ENCODE measurements at regions not wholly inside any gene's neighbourhood (a gene's known extent, or its start where the extent isn't known, plus 50 kb on each side); places are given as distances from the start of the nearest gene placed in this dataset.
"Not testable (repeated sequence)": the region's sequence is repeated elsewhere in the genome, so short reads cannot be mapped to it uniquely, and the experiment has no call there.

- CTCF ChIA-PET; H3K4me1 ChIP-seq (ENCODE audit: control insufficient read depth, insufficient read depth, low read length); POLR2A ChIA-PET; H3K27ac ChIP-seq (ENCODE audit: extremely low read depth, low read depth, low read length); H3K9me3 ChIP-seq (ENCODE audit: control insufficient read depth, insufficient read depth, low read depth, low read length); H3K4me3 ChIP-seq (ENCODE audit: low read depth, low read length); H3K36me3 ChIP-seq (ENCODE audit: control insufficient read depth in 2 of 2, insufficient read depth in 1 of 2, low read length in 2 of 2): not testable (repeated sequence)
These were observed 126.7 kb downstream of the PJA2 start for GRCh38 chr5:109283086-109283485.

GRCh38 chr5:109281136-109281690 lies 128.6 kb downstream of the PJA2 start:
- no peaks in the 10 kb centered on the region for H3K9me3 ChIP-seq (ENCODE audit: control insufficient read depth, insufficient read depth, low read depth, low read length)
- H3K4me3 ChIP-seq (ENCODE audit: low read depth, low read length): no peak overlapping the region
- H3K4me1 ChIP-seq (ENCODE audit: control insufficient read depth, insufficient read depth, low read length): no peaks in the 10 kb centered on the region
- no peaks in the 10 kb centered on the region for H3K36me3 ChIP-seq (ENCODE audit: control insufficient read depth in 2 of 2, insufficient read depth in 1 of 2, low read length in 2 of 2)
- POLR2A ChIA-PET: no interaction called here
- CTCF ChIA-PET: no interaction called here
- H3K27ac ChIP-seq (ENCODE audit: extremely low read depth, low read depth, low read length): no peak overlapping the region
- TF ChIP-seq ZNF335 (tag by site-specific recombination; conservative IDR thresholded peaks at IDR 0.05) (no peak), ZNF133 (tag by site-specific recombination; IDR thresholded peaks at IDR 0.05) (peak; percentile 66; the same call in 1 of the 2 replicates), ZBTB21 (tag by site-specific recombination; IDR thresholded peaks at IDR 0.05) (no peak), ZNF146 (tag by site-specific recombination; IDR thresholded peaks at IDR 0.05) (no peak), ZSCAN18 (tag by site-specific recombination; IDR thresholded peaks at IDR 0.05) (no peak), ELK4 (IDR thresholded peaks at IDR 0.05; ENCODE audit: borderline replicate concordance, low read depth, low read length) (no peak), WT1 (tag by site-specific recombination; IDR thresholded peaks at IDR 0.05) (no peak), ZNF16 (tag by site-specific recombination; IDR thresholded peaks at IDR 0.05; ENCODE audit: low read depth) (no peak), PRDM4 (tag by site-specific recombination; IDR thresholded peaks at IDR 0.05) (no peak), GLI2 (tag by site-specific recombination; IDR thresholded peaks at IDR 0.05; ENCODE audit: borderline replicate concordance, low read depth) (no peak), SCRT1 (tag by site-specific recombination; IDR thresholded peaks at IDR 0.05; ENCODE audit: borderline replicate concordance) (peak; percentile 76), SCRT2 (tag by site-specific recombination; IDR thresholded peaks at IDR 0.05) (peak; percentile 90), KLF9 (tag by site-specific recombination; IDR thresholded peaks at IDR 0.05; ENCODE audit: low read depth) (no peak), KLF8 (tag by site-specific recombination; IDR thresholded peaks at IDR 0.05) (no peak), ZNF621 (tag by site-specific recombination; IDR thresholded peaks at IDR 0.05) (no peak), ZNF837 (tag by site-specific recombination; IDR thresholded peaks at IDR 0.05) (no peak), PRDM10 (tag by site-specific recombination; IDR thresholded peaks at IDR 0.05) (peak; percentile 41), ZNF416 (tag by site-specific recombination; IDR thresholded peaks at IDR 0.05) (no peak), ZIC2 (tag by site-specific recombination; IDR thresholded peaks at IDR 0.05) (peak; percentile 38), ZBTB10 (tag by site-specific recombination; IDR thresholded peaks at IDR 0.05) (no peak), IKZF3 (tag by site-specific recombination; IDR thresholded peaks at IDR 0.05) (no peak), ZFHX2 (tag by site-specific recombination; conservative IDR thresholded peaks at IDR 0.05) (no peak), ZNF366 (tag by site-specific recombination; conservative IDR thresholded peaks at IDR 0.05) (no peak)

Data from HEK293 (cell line).